ENCODE measurements at regions not wholly inside any gene's neighbourhood (a gene's known extent, or its start where the extent isn't known, plus 50 kb on each side); places are given as distances from the start of the nearest gene placed in this dataset.

DNA sequence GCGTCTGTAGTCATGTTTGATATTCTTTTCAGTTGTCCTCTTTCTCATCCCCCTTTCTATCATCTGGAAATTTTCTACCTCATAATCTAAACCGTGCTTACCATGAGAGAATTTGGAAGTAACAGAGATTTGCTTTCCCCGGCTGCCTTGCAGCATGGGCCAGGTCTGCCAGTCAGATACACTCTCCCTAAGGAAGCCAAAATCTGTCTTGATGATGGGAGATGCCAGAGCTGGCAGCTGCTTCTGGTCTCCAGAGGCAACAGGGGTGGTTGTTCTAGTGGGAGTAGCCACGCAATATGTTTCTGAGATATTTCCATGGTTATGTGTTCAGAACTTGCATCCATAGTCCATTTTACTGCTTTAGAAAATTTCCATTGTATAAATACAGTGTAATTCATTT lies 218.9 kb upstream of the RORA start:
- H3K9me3 ChIP-seq (ENCODE audit: low read depth, low read length): no peaks in the 10 kb centered on the region
- no peak overlapping the region for H3K4me3 ChIP-seq (ENCODE audit: low read length)
- H3K27me3 ChIP-seq (ENCODE audit: insufficient read depth, low read length): no peaks in the 10 kb centered on the region
- H3K4me1 ChIP-seq (ENCODE audit: insufficient read depth, low read length): no peaks in the 10 kb centered on the region

DNA sequence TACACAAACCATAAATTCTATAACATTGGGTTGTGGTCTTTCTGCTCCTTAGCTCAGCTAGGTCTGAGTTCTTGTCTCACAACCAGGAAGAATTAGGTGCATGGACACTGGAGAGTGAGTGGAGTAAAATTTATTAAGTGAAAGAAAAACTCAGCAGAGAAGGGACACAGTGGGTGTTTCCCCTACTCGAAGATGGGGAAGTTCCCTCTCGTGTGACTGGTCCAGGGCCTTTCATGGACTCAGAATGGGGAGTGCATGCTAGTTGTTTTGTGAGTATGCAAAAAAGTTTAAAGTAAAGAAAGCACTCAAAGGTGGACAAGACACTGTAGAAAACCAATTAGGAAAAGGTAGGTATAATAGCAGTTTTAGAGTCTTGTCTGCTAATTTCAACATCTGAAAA lies 215.5 kb upstream of the RORA start:
- Histone ChIP-seq H3K4me3 (ENCODE audit: low read length) (no peak overlapping the region), H3K27me3 (ENCODE audit: insufficient read depth, low read length) (no peaks in the 10 kb centered on the region), H3K4me1 (ENCODE audit: insufficient read depth, low read length) (no peaks in the 10 kb centered on the region), H3K9me3 (ENCODE audit: low read depth, low read length) (no peaks in the 10 kb centered on the region)

DNA sequence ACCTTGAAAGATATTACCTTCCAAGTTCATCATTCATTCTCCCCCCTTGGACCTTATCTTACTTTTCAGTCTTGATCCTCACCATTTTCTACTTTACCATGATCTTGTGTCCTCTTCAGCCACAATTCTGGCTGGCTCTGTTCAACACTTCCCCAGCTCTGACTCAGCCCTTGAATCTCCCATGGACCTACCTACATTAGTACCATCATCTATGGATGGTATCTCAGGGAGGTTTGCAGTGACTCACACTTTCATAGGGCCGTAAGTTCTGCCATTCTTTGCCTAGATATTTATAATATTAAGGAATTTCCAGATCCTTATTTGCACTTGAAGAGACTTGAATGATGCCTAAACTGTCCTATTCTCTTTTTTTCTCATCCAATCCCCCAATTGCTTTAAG lies 213.7 kb upstream of the RORA start:
- H3K27me3 ChIP-seq (ENCODE audit: insufficient read depth, low read length): no peaks in the 10 kb centered on the region
- no peaks in the 10 kb centered on the region for H3K4me1 ChIP-seq (ENCODE audit: insufficient read depth, low read length)
- no peaks in the 10 kb centered on the region for H3K9me3 ChIP-seq (ENCODE audit: low read depth, low read length)
- H3K4me3 ChIP-seq (ENCODE audit: low read length): no peak overlapping the region

DNA sequence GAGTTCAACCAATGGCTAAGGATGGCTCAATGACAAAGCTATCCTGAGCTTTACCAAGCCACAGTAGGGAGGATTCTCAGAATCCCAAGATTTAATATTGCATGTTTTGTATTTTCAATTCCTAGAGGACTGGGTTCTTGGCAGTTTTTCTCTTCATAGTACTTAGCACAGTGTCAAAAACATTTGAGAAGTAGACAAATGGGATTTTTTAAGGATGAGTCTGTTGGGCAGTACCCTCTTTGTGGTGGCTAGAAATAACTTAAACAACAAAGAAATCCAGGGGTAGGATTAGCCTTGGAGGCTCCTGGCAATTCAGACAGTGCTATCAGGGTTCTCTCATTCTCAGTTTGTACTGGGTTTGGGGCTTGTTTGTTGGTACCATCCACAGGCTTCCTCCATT lies 212.8 kb upstream of the RORA start:
- Histone ChIP-seq H3K4me3 (ENCODE audit: low read length) (no peak overlapping the region), H3K4me1 (ENCODE audit: insufficient read depth, low read length) (no peaks in the 10 kb centered on the region), H3K27me3 (ENCODE audit: insufficient read depth, low read length) (no peaks in the 10 kb centered on the region), H3K9me3 (ENCODE audit: low read depth, low read length) (no peaks in the 10 kb centered on the region)

DNA sequence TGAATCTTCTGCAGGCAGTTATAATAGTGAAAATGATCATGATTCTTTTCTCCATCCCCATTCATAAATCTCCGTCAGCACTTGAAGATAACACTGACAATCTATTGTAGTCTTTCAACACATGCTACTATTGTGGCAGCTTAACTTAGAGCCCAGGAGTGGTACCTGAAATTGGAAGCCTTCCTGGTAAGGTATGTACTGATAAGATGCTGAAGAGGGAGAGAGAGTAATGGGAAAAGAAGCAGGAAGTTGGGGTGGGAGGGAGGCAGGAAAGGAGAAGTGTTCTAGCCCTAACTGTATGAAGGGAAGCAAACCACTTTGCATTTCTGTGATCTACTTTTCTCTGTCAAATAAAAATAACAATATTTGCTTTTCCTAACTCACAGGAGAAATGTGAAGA lies 197.4 kb upstream of the RORA start:
- no peaks in the 10 kb centered on the region for H3K9me3 ChIP-seq (ENCODE audit: low read depth, low read length)
- no peaks in the 10 kb centered on the region for H3K4me1 ChIP-seq (ENCODE audit: insufficient read depth, low read length)
- no peaks in the 10 kb centered on the region for H3K27me3 ChIP-seq (ENCODE audit: insufficient read depth, low read length)
- H3K4me3 ChIP-seq (ENCODE audit: low read length): no peak overlapping the region

DNA sequence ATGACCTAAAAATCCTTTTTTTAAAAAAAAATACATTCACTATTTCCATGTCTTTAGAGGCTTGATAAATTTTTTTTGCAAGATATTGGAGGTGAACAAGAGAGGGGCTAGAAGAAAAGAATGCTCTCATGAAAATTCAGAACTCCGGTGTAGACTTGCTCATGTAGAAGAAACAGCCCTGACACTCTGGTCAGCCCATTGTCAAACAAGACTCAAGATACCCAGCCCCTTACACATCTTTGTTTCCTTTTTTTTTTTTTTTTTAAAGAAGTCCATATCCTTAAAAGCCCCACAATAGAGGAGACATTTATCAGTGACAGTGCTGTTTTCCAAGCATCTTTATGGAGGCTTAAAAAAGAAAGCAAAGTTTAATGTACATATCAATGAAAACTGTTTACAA lies 196.8 kb upstream of the RORA start:
- H3K27me3 ChIP-seq (ENCODE audit: insufficient read depth, low read length): no peaks in the 10 kb centered on the region
- no peaks in the 10 kb centered on the region for H3K4me1 ChIP-seq (ENCODE audit: insufficient read depth, low read length)
- H3K9me3 ChIP-seq (ENCODE audit: low read depth, low read length): no peaks in the 10 kb centered on the region
- no peak overlapping the region for H3K4me3 ChIP-seq (ENCODE audit: low read length)

DNA sequence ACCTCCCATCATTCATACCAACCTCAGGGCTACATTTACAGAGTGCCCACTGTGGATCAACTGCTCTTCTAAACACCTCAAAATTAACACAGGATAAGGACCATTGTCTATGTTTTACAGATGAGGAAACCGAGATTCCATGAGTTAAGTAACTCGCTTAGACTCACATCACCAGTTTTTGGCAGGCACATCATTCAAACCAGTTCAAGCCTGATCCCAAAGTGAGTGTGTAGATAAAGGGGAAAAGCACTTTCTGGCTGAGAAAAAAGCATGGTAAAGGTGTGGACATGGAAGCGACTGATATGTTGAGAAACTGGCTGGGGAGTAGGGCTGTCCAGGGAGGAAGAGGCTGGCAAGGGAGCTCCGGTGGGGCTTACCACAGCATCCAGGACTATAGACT lies 193.7 kb upstream of the RORA start:
- Histone ChIP-seq H3K27me3 (ENCODE audit: insufficient read depth, low read length) (no peaks in the 10 kb centered on the region), H3K9me3 (ENCODE audit: low read depth, low read length) (no peaks in the 10 kb centered on the region), H3K4me3 (ENCODE audit: low read length) (no peak overlapping the region), H3K4me1 (ENCODE audit: insufficient read depth, low read length) (no peaks in the 10 kb centered on the region)

DNA sequence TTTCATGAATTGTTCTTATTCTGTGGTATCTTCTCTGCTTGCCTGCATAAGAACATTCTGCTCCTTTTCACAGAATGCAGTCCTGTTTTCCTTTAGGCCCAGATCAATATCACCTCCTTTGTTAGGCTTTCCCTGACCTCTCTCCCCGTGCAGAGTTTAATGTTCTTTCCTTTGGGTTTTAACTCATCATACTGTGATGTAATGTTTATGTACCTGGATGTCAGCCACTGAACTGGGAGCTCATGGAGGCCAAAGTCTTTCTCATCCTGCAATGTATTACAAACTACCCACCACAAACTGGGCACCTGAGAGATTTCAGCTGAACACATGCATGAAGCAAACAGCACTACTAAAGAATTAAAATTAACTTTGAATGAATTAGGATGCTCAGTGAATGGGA lies 192.8 kb upstream of the RORA start:
- Histone ChIP-seq H3K27me3 (ENCODE audit: insufficient read depth, low read length) (no peaks in the 10 kb centered on the region), H3K4me1 (ENCODE audit: insufficient read depth, low read length) (no peaks in the 10 kb centered on the region)

DNA sequence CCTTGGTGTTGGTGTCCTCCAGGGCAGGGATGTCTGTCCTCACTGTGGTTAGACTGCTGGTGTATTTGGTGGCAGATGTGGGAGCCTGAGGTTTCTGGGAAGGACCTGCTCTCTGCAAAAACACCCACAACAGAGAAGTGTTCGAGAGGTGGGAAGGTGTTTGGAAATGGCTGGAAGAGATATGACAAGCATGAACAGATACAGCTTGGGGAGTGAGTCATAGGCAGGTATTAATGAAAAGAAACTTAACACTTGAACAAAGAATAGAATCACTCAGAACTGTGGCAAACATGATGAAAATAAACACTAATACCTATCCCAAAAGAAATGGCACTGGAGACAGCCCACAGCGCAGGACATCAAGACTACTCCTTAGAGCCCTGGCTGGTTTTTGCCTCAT lies 192.4 kb upstream of the RORA start:
- H3K4me3 ChIP-seq (ENCODE audit: low read length): no peak overlapping the region
- no peaks in the 10 kb centered on the region for H3K4me1 ChIP-seq (ENCODE audit: insufficient read depth, low read length)
- no peaks in the 10 kb centered on the region for H3K27me3 ChIP-seq (ENCODE audit: insufficient read depth, low read length)
- H3K9me3 ChIP-seq (ENCODE audit: low read depth, low read length): no peaks in the 10 kb centered on the region

More for the DNA sequence above, 192.8 kb upstream of the RORA start:
- Histone ChIP-seq H3K9me3 (ENCODE audit: low read depth, low read length) (no peaks in the 10 kb centered on the region), H3K4me3 (ENCODE audit: low read length) (no peak overlapping the region)

DNA sequence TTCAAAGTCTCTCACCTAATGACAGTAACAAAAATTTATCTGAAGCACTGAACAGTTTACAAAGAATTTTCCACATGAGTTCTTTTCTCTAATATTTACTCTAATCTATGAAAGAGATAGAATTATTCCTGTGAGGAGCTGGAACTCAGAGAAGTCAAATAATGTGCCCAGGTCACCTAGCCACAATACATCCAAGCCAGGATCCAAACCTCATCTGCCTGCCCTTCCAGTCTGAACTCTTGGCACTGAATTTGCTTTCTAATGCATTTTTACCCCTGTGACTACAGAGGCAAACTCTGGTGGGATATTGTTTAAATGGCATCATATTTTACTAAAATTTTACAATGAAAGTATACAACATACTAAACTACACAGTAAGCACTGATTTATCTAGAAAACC lies 191.4 kb upstream of the RORA start:
- Histone ChIP-seq H3K4me3 (ENCODE audit: low read length) (no peak overlapping the region), H3K9me3 (ENCODE audit: low read depth, low read length) (no peaks in the 10 kb centered on the region), H3K27me3 (ENCODE audit: insufficient read depth, low read length) (no peaks in the 10 kb centered on the region), H3K4me1 (ENCODE audit: insufficient read depth, low read length) (no peaks in the 10 kb centered on the region)

DNA sequence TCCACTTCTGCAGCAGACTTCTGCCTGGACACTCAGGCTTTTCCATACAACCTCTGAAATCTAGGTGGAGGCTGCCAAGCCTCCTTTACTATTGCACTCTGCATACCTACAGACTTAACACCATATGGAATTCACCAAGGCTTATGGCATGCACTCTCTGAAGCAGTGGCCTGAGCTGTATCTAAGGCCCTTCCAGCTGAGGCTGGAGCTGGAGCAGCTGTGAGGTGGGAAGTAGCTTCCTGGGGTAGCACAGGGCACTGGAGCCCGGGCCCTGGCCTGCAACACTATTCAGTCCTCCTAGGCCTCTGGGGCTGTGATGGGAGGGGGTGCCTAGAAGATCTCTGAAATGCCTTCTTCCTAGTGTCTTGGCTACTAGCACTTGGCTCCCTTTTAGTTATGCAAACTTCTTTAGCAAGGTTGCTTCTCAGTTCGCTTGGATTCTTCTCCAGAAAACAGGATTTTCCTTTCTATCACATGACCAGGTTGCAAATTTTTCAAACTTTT lies 186.6 kb upstream of the RORA start:
- no peaks in the 10 kb centered on the region for H3K27me3 ChIP-seq (ENCODE audit: insufficient read depth, low read length)
- no peaks in the 10 kb centered on the region for H3K9me3 ChIP-seq (ENCODE audit: low read depth, low read length)
- no peaks in the 10 kb centered on the region for H3K4me1 ChIP-seq (ENCODE audit: insufficient read depth, low read length)
- H3K4me3 ChIP-seq (ENCODE audit: low read length): no peak overlapping the region

DNA sequence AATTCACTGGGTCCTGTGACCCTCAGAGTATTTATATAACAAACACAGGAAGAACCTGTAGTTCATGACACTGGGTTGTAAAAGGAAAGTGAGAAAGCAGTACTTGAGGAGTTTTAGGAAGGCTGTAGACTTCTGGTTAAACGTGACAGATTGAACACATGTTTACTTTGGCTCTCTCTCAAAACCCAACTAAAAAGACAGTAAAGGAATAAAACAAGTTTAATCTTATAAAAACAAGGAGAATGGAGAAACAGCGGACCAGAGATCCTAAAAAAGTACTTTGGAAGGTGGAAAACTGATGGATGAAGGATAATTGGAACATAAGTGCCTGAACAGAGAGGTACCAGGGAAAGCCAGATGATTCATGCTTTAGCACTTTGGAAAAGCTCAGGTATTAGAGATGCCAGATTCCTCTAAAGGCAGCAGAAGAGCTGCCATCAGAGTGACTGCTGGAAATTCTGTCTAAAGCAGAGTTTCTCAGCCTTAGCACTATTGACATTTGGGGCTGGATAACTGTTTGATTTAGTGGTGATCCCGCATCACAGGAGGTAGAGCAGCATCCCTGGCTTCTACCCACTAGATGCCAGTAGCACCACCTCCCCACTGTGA lies 182.9 kb upstream of the RORA start:
- H3K27me3 ChIP-seq (ENCODE audit: insufficient read depth, low read length): no peaks in the 10 kb centered on the region
- H3K4me3 ChIP-seq (ENCODE audit: low read length): no peak overlapping the region
- H3K4me1 ChIP-seq (ENCODE audit: insufficient read depth, low read length): no peaks in the 10 kb centered on the region
- H3K9me3 ChIP-seq (ENCODE audit: low read depth, low read length): no peaks in the 10 kb centered on the region

DNA sequence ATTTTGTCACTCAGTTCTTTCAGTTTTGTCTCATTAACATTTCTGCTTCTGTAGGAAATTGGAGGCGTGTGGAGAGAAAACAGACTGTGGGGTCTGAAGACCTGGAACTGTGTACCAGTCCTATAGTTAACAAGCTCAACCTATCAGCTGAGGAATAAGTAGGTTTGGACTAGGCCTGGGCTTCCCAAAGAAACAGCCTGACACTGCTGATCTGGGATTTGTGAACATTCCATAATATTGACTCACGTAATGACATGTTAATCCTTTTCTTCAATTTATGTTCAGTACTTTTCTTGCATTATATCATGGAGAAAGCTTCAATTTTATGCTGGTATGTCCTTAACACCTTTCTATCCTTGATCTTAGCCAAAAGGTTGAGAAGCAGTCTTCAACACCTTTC lies 181.6 kb upstream of the RORA start:
- H3K27me3 ChIP-seq (ENCODE audit: insufficient read depth, low read length): no peaks in the 10 kb centered on the region
- no peak overlapping the region for H3K4me3 ChIP-seq (ENCODE audit: low read length)
- H3K9me3 ChIP-seq (ENCODE audit: low read depth, low read length): no peaks in the 10 kb centered on the region
- no peaks in the 10 kb centered on the region for H3K4me1 ChIP-seq (ENCODE audit: insufficient read depth, low read length)

DNA sequence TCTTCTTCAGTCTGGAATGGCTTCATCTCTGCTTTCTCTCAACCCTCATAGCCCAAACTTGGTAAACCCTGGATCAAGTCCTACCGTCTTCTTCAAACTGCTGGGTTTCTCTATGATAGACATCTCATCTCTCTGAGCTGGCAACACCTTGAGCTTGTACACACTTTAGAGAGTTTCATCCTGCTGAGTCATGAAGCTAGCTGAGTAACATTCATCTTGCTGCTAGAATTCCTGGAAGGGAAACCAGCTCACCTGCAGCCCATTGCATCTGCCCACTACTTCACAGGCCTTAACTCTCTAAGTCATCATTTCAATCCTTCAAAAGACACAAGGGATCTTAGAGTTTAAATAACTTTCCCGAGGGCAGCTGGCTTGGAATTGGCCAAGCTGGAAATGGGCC lies 175.5 kb upstream of the RORA start:
- H3K4me1 ChIP-seq (ENCODE audit: insufficient read depth, low read length): no peaks in the 10 kb centered on the region
- no peak overlapping the region for H3K4me3 ChIP-seq (ENCODE audit: low read length)
- H3K9me3 ChIP-seq (ENCODE audit: low read depth, low read length): no peaks in the 10 kb centered on the region
- no peaks in the 10 kb centered on the region for H3K27me3 ChIP-seq (ENCODE audit: insufficient read depth, low read length)

DNA sequence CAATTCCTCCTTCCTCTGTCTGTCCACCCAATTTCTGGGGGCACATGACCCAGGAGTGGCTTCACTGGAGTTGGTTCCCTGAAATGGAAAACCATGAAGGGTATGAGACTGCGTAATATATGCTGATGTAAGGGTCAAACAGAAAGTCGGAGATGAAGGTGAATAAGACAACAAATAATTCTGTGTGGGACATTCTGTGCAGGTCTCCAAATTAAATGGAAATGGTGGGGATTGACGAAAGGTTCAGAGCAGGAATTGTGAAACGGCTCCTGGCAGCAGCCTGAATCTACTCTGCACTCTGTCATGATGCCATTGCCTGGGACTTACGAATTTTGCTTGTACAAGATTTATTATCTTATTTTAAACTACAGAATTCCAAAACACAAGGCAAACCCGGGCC lies 174.8 kb upstream of the RORA start:
- Histone ChIP-seq H3K4me3 (ENCODE audit: low read length) (no peak overlapping the region), H3K4me1 (ENCODE audit: insufficient read depth, low read length) (no peaks in the 10 kb centered on the region), H3K9me3 (ENCODE audit: low read depth, low read length) (no peaks in the 10 kb centered on the region), H3K27me3 (ENCODE audit: insufficient read depth, low read length) (no peaks in the 10 kb centered on the region)

DNA sequence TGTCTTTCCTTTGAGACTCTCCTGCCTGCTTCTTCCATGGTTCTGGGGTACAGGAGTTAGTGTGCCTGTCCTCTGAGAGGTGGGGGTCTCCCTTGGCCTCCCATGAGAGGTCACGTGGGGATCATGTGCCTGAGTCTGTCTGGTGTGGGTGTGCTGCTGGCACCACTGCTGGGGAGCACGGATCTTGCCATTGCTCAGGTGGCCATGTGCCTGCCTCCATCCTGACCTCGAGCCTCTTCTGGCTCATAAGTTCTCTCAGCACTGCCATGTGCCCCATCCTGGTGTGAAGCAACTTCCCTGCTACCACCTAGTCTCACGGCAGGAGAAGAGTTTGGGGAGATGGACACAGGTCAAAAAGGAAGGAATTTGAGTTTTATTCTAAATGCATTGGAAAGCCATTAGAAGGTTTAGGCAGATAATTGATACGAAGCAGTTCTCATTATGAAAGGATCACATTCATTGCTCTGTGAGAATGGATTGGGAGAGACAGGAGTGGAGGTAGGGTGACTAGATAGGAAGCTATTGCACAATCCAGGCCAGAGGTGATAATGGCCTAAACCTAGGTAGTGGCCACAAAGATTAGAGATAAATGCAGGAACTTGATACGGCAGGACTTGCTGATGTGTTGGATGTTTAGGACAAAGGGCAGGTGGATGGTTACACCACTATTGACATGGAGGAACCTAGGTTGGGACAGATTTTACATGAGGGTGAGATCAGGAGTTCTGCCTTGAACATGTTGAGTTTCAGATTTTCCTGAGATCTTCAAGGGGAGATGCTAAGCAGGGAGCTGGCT lies 173.0 kb upstream of the RORA start:
- H3K9me3 ChIP-seq (ENCODE audit: low read depth, low read length): no peaks in the 10 kb centered on the region
- no peaks in the 10 kb centered on the region for H3K4me1 ChIP-seq (ENCODE audit: insufficient read depth, low read length)
- no peak overlapping the region for H3K4me3 ChIP-seq (ENCODE audit: low read length)
- no peaks in the 10 kb centered on the region for H3K27me3 ChIP-seq (ENCODE audit: insufficient read depth, low read length)
